ENCODE measurements at regions not wholly inside any gene's neighbourhood (a gene's known extent, or its start where the extent isn't known, plus 50 kb on each side); places are given as distances from the start of the nearest gene placed in this dataset.

DNA sequence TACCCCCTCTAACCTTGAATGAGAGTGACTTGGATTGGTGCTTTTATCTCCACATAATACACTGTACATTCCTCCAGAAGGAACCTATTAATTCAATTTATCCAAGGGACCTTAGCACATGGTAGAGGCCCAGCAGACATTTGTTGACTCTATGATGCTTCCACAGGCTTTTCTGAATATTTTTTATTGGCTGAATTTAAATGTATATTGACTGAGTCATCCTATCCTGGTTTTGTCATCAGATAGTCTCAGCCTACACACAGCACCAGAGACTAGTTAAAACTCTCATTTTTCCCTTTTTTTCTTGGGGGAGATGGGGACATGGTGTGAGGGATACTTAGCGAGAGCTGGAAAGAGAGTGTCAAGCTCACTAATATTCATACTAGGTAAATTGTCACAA is 101.6 kb downstream of the LRRC30 start:
- Histone ChIP-seq H3K4me3 (ENCODE audit: low read depth, low read length) (no peak overlapping the region), H2BK5ac (ENCODE audit: low read depth, low read length, poor library complexity) (no peak overlapping the region), H3K79me1 (ENCODE audit: low read length) (no peaks in the 10 kb centered on the region), H4K91ac (ENCODE audit: low read depth, low read length) (no peak overlapping the region), H3K9ac (ENCODE audit: low read length) (no peak overlapping the region), H2AFZ (ENCODE audit: insufficient read depth, low read length, poor library complexity) (no peak overlapping the region), H2AK5ac (ENCODE audit: low read length) (no peak overlapping the region), H3K23ac (ENCODE audit: low read length) (no peak overlapping the region), H3K79me2 (ENCODE audit: control insufficient read depth, insufficient read depth, low read length, poor library complexity) (peaks cover 2% of the 10 kb centered on the region), H3K18ac (ENCODE audit: low read length) (no peak overlapping the region), H4K8ac (ENCODE audit: low read depth, low read length) (no peak overlapping the region), H3K4me1 (ENCODE audit: control insufficient read depth in 1 of 2, insufficient read depth in 2 of 2, low read length in 2 of 2) (peaks cover 9 to 14% of the 10 kb centered on the region in 2 experiments), H3K36me3 (ENCODE audit: control insufficient read depth in 1 of 2, insufficient read depth in 2 of 2, low read length in 2 of 2) (no peaks in the 10 kb centered on the region), H2BK120ac (ENCODE audit: insufficient read depth, low read length, poor library complexity) (no peak overlapping the region), H3K14ac (ENCODE audit: low read length) (no peak overlapping the region), H3K4me2 (ENCODE audit: low read length) (no peak overlapping the region), H3K27ac (ENCODE audit: low read depth, low read length) (no peak overlapping the region), H3K9me3 (ENCODE audit: insufficient read depth, low read depth, low read length) (no peaks in the 10 kb centered on the region), H2BK12ac (ENCODE audit: low read length) (no peak overlapping the region), H4K12ac (ENCODE audit: low read depth, low read length) (no peak overlapping the region), H3K27me3 (ENCODE audit: insufficient read depth, low read length) (no peaks in the 10 kb centered on the region), H3K4ac (ENCODE audit: low read depth, low read length) (no peak overlapping the region)
- no peak for DNase-seq
- no CpG with 5 or more reads among the region's 1 CpG for WGBS (ENCODE audit: extremely low coverage, insufficient coverage, insufficient read length)

GRCh38 chr18:7333025-7333562 is 102.2 kb downstream of the LRRC30 start:
- Histone ChIP-seq H2BK12ac (ENCODE audit: low read length) (peak overlapping the region; percentile 7), H3K23ac (ENCODE audit: low read length) (no peak overlapping the region), H2AK5ac (ENCODE audit: low read length) (no peak overlapping the region), H3K4me1 (ENCODE audit: control insufficient read depth in 1 of 2, insufficient read depth in 2 of 2, low read length in 2 of 2) (peaks cover 9 to 14% of the 10 kb centered on the region in 2 experiments), H4K12ac (ENCODE audit: low read depth, low read length) (no peak overlapping the region), H3K79me2 (ENCODE audit: control insufficient read depth, insufficient read depth, low read length, poor library complexity) (peaks cover 2% of the 10 kb centered on the region), H2BK120ac (ENCODE audit: insufficient read depth, low read length, poor library complexity) (no peak overlapping the region), H3K9ac (ENCODE audit: low read length) (no peak overlapping the region), H2BK5ac (ENCODE audit: low read depth, low read length, poor library complexity) (no peak overlapping the region), H3K4me3 (ENCODE audit: low read depth, low read length) (no peak overlapping the region), H3K14ac (ENCODE audit: low read length) (no peak overlapping the region), H4K91ac (ENCODE audit: low read depth, low read length) (no peak overlapping the region), H3K27me3 (ENCODE audit: insufficient read depth, low read length) (no peaks in the 10 kb centered on the region), H2AFZ (ENCODE audit: insufficient read depth, low read length, poor library complexity) (no peak overlapping the region), H3K79me1 (ENCODE audit: low read length) (no peaks in the 10 kb centered on the region), H3K18ac (ENCODE audit: low read length) (no peak overlapping the region), H3K4ac (ENCODE audit: low read depth, low read length) (no peak overlapping the region), H4K8ac (ENCODE audit: low read depth, low read length) (no peak overlapping the region), H3K9me3 (ENCODE audit: insufficient read depth, low read depth, low read length) (no peaks in the 10 kb centered on the region), H3K36me3 (ENCODE audit: control insufficient read depth in 1 of 2, insufficient read depth in 2 of 2, low read length in 2 of 2) (no peaks in the 10 kb centered on the region), H3K27ac (ENCODE audit: low read depth, low read length) (no peak overlapping the region), H3K4me2 (ENCODE audit: low read length) (no peak overlapping the region)
- no CpG with 5 or more reads among the region's 5 CpGs for WGBS (ENCODE audit: extremely low coverage, insufficient coverage, insufficient read length)
- DNase-seq = no peak

DNA sequence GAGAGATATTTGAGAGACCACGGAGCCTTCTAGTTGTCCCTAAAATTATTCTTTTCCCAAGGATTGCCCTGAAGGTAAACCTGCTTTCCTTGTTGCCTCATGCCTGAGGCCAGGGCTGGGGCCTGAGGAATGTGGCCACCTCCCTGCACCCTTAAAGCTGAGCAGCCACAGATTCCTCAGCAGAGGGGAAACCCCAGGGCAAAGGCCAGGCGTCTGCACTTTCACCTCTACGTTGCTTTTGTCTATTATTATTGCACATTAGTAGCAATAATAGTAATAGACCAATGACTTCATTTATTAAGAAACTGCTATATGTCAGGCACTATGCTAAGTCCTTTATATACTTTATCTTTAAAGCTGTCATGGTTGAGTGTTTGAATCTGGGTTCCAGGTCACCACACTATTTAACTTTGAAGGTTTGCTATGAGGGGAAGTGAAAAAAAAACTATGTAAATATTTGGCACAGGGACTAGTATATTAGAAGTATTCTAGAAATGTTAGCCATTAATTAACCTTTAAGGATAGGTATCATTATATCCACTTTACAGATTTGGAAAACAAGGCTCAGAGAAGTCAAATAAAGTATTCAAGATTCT is 104.2 kb downstream of the LRRC30 start:
- Histone ChIP-seq H2BK12ac (ENCODE audit: low read length) (no peak overlapping the region), H3K4me3 (ENCODE audit: low read depth, low read length) (no peak overlapping the region), H2BK120ac (ENCODE audit: insufficient read depth, low read length, poor library complexity) (no peak overlapping the region), H3K79me1 (ENCODE audit: low read length) (no peaks in the 10 kb centered on the region), H3K27ac (ENCODE audit: low read depth, low read length) (no peak overlapping the region), H3K4me2 (ENCODE audit: low read length) (peak overlapping the region; percentile 10), H3K9me3 (ENCODE audit: insufficient read depth, low read depth, low read length) (no peaks in the 10 kb centered on the region), H3K14ac (ENCODE audit: low read length) (no peak overlapping the region), H2AFZ (ENCODE audit: insufficient read depth, low read length, poor library complexity) (no peak overlapping the region), H4K12ac (ENCODE audit: low read depth, low read length) (no peak overlapping the region), H3K9ac (ENCODE audit: low read length) (no peak overlapping the region), H4K91ac (ENCODE audit: low read depth, low read length) (no peak overlapping the region), H3K79me2 (ENCODE audit: control insufficient read depth, insufficient read depth, low read length, poor library complexity) (peaks cover 2% of the 10 kb centered on the region), H2BK5ac (ENCODE audit: low read depth, low read length, poor library complexity) (no peak overlapping the region), H3K36me3 (ENCODE audit: control insufficient read depth in 1 of 2, insufficient read depth in 2 of 2, low read length in 2 of 2) (no peaks in the 10 kb centered on the region), H3K27me3 (ENCODE audit: insufficient read depth, low read length) (no peaks in the 10 kb centered on the region), H2AK5ac (ENCODE audit: low read length) (no peak overlapping the region), H3K4ac (ENCODE audit: low read depth, low read length) (no peak overlapping the region), H3K23ac (ENCODE audit: low read length) (no peak overlapping the region), H3K18ac (ENCODE audit: low read length) (no peak overlapping the region), H3K4me1 (ENCODE audit: control insufficient read depth in 1 of 2, insufficient read depth in 2 of 2, low read length in 2 of 2) (peaks cover 9% of the 10 kb centered on the region in 2 experiments), H4K8ac (ENCODE audit: low read depth, low read length) (no peak overlapping the region)
- WGBS (ENCODE audit: extremely low coverage, insufficient coverage, insufficient read length) = no CpG with 5 or more reads among the region's 3 CpGs
- DNase-seq = no peak

GRCh38 chr18:7336623-7337022 is 105.7 kb downstream of the LRRC30 start:
- WGBS (ENCODE audit: extremely low coverage, insufficient coverage, insufficient read length) = no CpG with 5 or more reads among the region's 1 CpG
- Histone ChIP-seq H2BK120ac (ENCODE audit: insufficient read depth, low read length, poor library complexity) (no peak overlapping the region), H3K27ac (ENCODE audit: low read depth, low read length) (no peak overlapping the region), H3K4me1 (ENCODE audit: control insufficient read depth in 1 of 2, insufficient read depth in 2 of 2, low read length in 2 of 2) (peaks cover 4 to 5% of the 10 kb centered on the region in 2 experiments), H4K12ac (ENCODE audit: low read depth, low read length) (no peak overlapping the region), H3K4ac (ENCODE audit: low read depth, low read length) (no peak overlapping the region), H2BK12ac (ENCODE audit: low read length) (no peak overlapping the region), H4K91ac (ENCODE audit: low read depth, low read length) (no peak overlapping the region), H3K18ac (ENCODE audit: low read length) (no peak overlapping the region), H2AFZ (ENCODE audit: insufficient read depth, low read length, poor library complexity) (no peak overlapping the region), H3K23ac (ENCODE audit: low read length) (no peak overlapping the region), H3K36me3 (ENCODE audit: control insufficient read depth in 1 of 2, insufficient read depth in 2 of 2, low read length in 2 of 2) (no peaks in the 10 kb centered on the region), H2BK5ac (ENCODE audit: low read depth, low read length, poor library complexity) (no peak overlapping the region), H3K27me3 (ENCODE audit: insufficient read depth, low read length) (no peaks in the 10 kb centered on the region), H3K9me3 (ENCODE audit: insufficient read depth, low read depth, low read length) (no peaks in the 10 kb centered on the region), H3K79me2 (ENCODE audit: control insufficient read depth, insufficient read depth, low read length, poor library complexity) (peaks cover 2% of the 10 kb centered on the region), H3K4me3 (ENCODE audit: low read depth, low read length) (no peak overlapping the region), H4K8ac (ENCODE audit: low read depth, low read length) (no peak overlapping the region), H3K9ac (ENCODE audit: low read length) (no peak overlapping the region), H3K14ac (ENCODE audit: low read length) (no peak overlapping the region), H3K79me1 (ENCODE audit: low read length) (no peaks in the 10 kb centered on the region), H2AK5ac (ENCODE audit: low read length) (no peak overlapping the region), H3K4me2 (ENCODE audit: low read length) (no peak overlapping the region)
- DNase-seq = no peak
